ENCODE measurements at regions not wholly inside any gene's neighbourhood (a gene's known extent, or its start where the extent isn't known, plus 50 kb on each side); places are given as distances from the start of the nearest gene placed in this dataset.

- DNase-seq (ENCODE audit: low spot score): no peak
Observed at GRCh38 chr20:4069751-4070150, 54.4 kb upstream of the RNF24 start.

More at GRCh38 chr20:4069751-4070150, 54.4 kb upstream of the RNF24 start:
- Histone ChIP-seq H4K20me1 (replicated peaks; ENCODE audit: insufficient read depth) (no peaks in the 10 kb centered on the region), H3K4me2 (no peak overlapping the region), H3F3A (replicated peaks; ENCODE audit: low read depth) (no peaks in the 10 kb centered on the region), H3K27me3 (ENCODE audit: insufficient read depth) (no peaks in the 10 kb centered on the region), H2AFZ (no peak overlapping the region), H3K79me2 (replicated peaks; ENCODE audit: insufficient read depth) (no peaks in the 10 kb centered on the region), H3K4me1 (ENCODE audit: insufficient read depth) (peaks cover 14% of the 10 kb centered on the region; the same call in 1 of the 2 replicates), H3K4me3 (no peak overlapping the region), H3K9me2 (ENCODE audit: insufficient read depth) (no peaks in the 10 kb centered on the region), H3K36me3 (ENCODE audit: insufficient read depth) (no peaks in the 10 kb centered on the region), H3K27ac (ENCODE audit: low read depth) (no peak overlapping the region)
- H3K4me1 Mint-ChIP-seq: peaks cover 23% of the 10 kb centered on the region
- H3K27ac Mint-ChIP-seq: no peak overlapping the region
- H3K27me3 Mint-ChIP-seq (ENCODE audit: insufficient read depth, low read depth, poor library complexity): peaks cover 10% of the 10 kb centered on the region
- no peaks in the 10 kb centered on the region for H3K9me3 Mint-ChIP-seq
- H3K4me3 Mint-ChIP-seq: no peak overlapping the region
- no peaks in the 10 kb centered on the region; the same call in 2 of the 3 replicates for H3K36me3 Mint-ChIP-seq (ENCODE audit: low read depth)
- no peak for TF ChIP-seq JUNB (IDR thresholded peaks at IDR 0.05; ENCODE audit: unreplicated experiment)
- no peak for TF ChIP-seq ZNF114 (CRISPR knock-in tag; IDR thresholded peaks at IDR 0.05)
- TF ChIP-seq CTCF (conservative IDR thresholded peaks at IDR 0.05; ENCODE audit: low read depth in 2 of 2): no peak
- TF ChIP-seq REST (IDR thresholded peaks at IDR 0.05; ENCODE audit: unreplicated experiment): no peak
- no peak for TF ChIP-seq EZH2 (IDR thresholded peaks at IDR 0.05; ENCODE audit: low read depth, unreplicated experiment)
- TF ChIP-seq ZNF462 (CRISPR knock-in tag; IDR thresholded peaks at IDR 0.05): no peak
- no peak for TF ChIP-seq ETS1 (IDR thresholded peaks at IDR 0.05)
- TF ChIP-seq NANOG (IDR thresholded peaks at IDR 0.05; ENCODE audit: borderline replicate concordance): no peak
- no peak for TF ChIP-seq CREB1 (CRISPR knock-in tag; IDR thresholded peaks at IDR 0.05; ENCODE audit: low read depth)
- TF ChIP-seq ZNF331 (CRISPR knock-in tag; IDR thresholded peaks at IDR 0.05; ENCODE audit: low read depth): no peak
- no peak for TF ChIP-seq POLR2AphosphoS5 (IDR thresholded peaks at IDR 0.05; ENCODE audit: low read depth)
- TF ChIP-seq EZH2phosphoT487 (IDR thresholded peaks at IDR 0.05; ENCODE audit: unreplicated experiment): no peak
- no peak for ATAC-seq

Data from GM23338 (cell line).